K562 (cell line): ENCODE measurements at regions not wholly inside any gene's neighbourhood (a gene's known extent, or its start where the extent isn't known, plus 50 kb on each side); places are given as distances from the start of the nearest gene placed in this dataset.

Experiments
- CTCF ChIP-seq, 3 experiments: IDR thresholded peaks in 2 of 3; conservative IDR thresholded peaks in 1 of 3; 2 replicates each; pipeline ENCODE4 v1.5.1; 2011 to 2012; ENCODE audit warnings: low read length in 3 of 3, mild to moderate bottlenecking in 3 of 3, control low read depth in 2 of 3, improper control_type of control experiment in 1 of 3, inconsistent platforms in 1 of 3, low read depth in 1 of 3, mixed read lengths in 1 of 3, moderate library complexity in 1 of 3; ENCODE audit not compliant: insufficient read depth in 2 of 3
- KLF10 ChIP-seq: fragments of 250-450 bp; sonication (Bioruptor Pico); IDR thresholded peaks from 2 replicates; pipeline ENCODE4 v1.6.1; 2021; ENCODE audit warnings: matching md5 sums
- KLF6 ChIP-seq: fragments of 250-450 bp; sonication (Bioruptor Pico); IDR thresholded peaks from 2 replicates; pipeline ENCODE4 v1.4.0; 2020; ENCODE audit warnings: mild to moderate bottlenecking, moderate library complexity, borderline replicate concordance
- NEUROD1 ChIP-seq: fragments of 150-350 bp; IDR thresholded peaks from 2 replicates; pipeline ENCODE4 v1.6.1; 2014; ENCODE audit warnings: borderline replicate concordance, low read length, low read depth; ENCODE audit not compliant: partially characterized antibody
- NFIC ChIP-seq: fragments of 450-650 bp; IDR thresholded peaks from 2 replicates; pipeline ENCODE4 v1.6.1; 2017; ENCODE audit warnings: mild to moderate bottlenecking, inconsistent platforms
- ZFX ChIP-seq: sonication (generic); formaldehyde crosslinking; IDR thresholded peaks from 2 replicates; pipeline ENCODE4 v1.8.0; 2022; ENCODE audit warnings: mild to moderate bottlenecking, missing genetic modification reagents, moderate library complexity
- ZNF76 ChIP-seq: fragments of 250-450 bp; sonication (Bioruptor Pico); IDR thresholded peaks from 2 replicates; pipeline ENCODE4 v1.4.0; 2020; ENCODE audit warnings: mild to moderate bottlenecking, moderate library complexity, borderline replicate concordance
- TF ChIP-seq, protein P1 (sequence below): sonication (generic); formaldehyde crosslinking; IDR thresholded peaks from 2 replicates; pipeline ENCODE4 v1.9.0; 2022; ENCODE audit warnings: mild to moderate bottlenecking, missing genetic modification reagents

DNA sequence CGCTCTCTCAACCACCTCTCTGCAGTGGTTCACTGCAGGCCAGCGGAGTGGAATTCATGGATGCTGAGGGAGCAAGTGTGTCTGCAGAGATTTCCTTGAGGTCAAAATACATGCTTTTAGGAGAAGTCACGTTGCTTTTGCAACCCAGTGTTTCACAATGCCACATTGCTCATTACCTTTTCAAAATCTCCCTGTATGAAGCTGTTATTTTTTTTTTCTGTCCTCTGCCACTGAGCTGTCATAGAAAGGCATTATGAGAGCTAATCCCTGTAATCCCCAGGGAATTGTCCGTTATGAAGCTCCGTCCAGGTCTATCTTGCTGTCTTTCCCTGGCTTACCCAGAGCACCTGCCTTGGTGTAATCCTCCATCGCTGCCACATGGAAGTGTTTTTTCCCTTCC is 60.5 kb upstream of the SLC22A23 start:
- TF ChIP-seq CTCF (IDR thresholded peaks at IDR 0.05 in 2 of 3, conservative IDR thresholded peaks at IDR 0.05 in 1 of 3; ENCODE audit: insufficient read depth in 2 of 3, low read depth in 1 of 3, low read length in 3 of 3) (no peak), NEUROD1 (no peak), KLF6 (CRISPR knock-in tag) (no peak), KLF10 (CRISPR knock-in tag) (no peak), ZFX (CRISPR knock-in tag) (no peak), NFIC (no peak), ZNF76 (CRISPR knock-in tag) (no peak)
- TF ChIP-seq, protein P1, sequence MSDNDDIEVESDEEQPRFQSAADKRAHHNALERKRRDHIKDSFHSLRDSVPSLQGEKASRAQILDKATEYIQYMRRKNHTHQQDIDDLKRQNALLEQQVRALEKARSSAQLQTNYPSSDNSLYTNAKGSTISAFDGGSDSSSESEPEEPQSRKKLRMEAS (CRISPR knock-in tag), result no peak
